ENCODE measurements at regions not wholly inside any gene's neighbourhood (a gene's known extent, or its start where the extent isn't known, plus 50 kb on each side); places are given as distances from the start of the nearest gene placed in this dataset.

DNA sequence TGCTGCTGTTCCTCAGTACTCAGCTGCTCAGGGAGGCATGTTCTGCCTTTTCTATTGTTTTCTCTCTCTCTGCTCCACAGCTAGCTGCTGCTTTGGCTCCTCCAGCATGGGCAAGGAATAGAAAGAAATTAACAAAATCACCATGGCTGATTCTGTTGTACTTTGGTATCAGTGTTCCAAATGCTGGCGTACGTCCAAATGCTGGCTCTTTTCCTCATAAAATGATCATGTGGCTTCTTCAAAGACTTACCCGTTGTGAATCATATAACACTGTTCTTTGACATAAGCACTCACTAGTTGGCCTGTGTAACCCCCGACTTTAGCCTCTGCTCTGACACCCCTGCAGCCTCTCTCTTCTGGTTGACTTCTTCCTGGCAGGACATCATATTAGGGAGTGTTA lies 547.6 kb downstream of the CPS1 start:
- Histone ChIP-seq H3K79me2 (ENCODE audit: insufficient read depth, low read length) (no peaks in the 10 kb centered on the region), H3K27me3 (ENCODE audit: control insufficient read depth in 2 of 2, insufficient read depth in 2 of 2, low read length in 2 of 2) (no peaks in the 10 kb centered on the region), H3K36me3 (replicated peaks in 1 of 2; ENCODE audit: control insufficient read depth in 1 of 2, insufficient read depth in 2 of 2, low read length in 2 of 2) (no peaks in the 10 kb centered on the region), H3K27ac (ENCODE audit: low read depth in 1 of 2, low read length in 2 of 2) (no peak overlapping the region), H3K9ac (ENCODE audit: insufficient read depth, low read length, poor library complexity, severe bottlenecking) (no peak overlapping the region), H2AFZ (ENCODE audit: insufficient read depth, low read depth, low read length, poor library complexity, severe bottlenecking) (no peak overlapping the region), H3K4me1 (ENCODE audit: control insufficient read depth in 1 of 2, insufficient read depth in 2 of 2, low read length in 2 of 2) (no peaks in the 10 kb centered on the region), H3K4me2 (replicated peaks; ENCODE audit: extremely low read depth, low read length, poor library complexity, severe bottlenecking) (no peak overlapping the region), H4K20me1 (ENCODE audit: insufficient read depth, low read length) (no peaks in the 10 kb centered on the region), H3K4me3 (replicated peaks in 1 of 3; ENCODE audit: low read depth in 2 of 3, low read length in 3 of 3) (no peak overlapping the region), H3K9me3 (replicated peaks in 1 of 2; ENCODE audit: control insufficient read depth in 1 of 2, insufficient read depth in 1 of 2, low read length in 2 of 2) (no peaks in the 10 kb centered on the region)
- 93% methylated on average over 3 of the region's 4 CpGs for WGBS (ENCODE audit: insufficient coverage)
- no peaks in the 10 kb centered on the region for H3K27me3 Mint-ChIP-seq (ENCODE audit: low read depth in 3 of 3)
- no peaks in the 10 kb centered on the region for H3K36me3 Mint-ChIP-seq
- no peaks in the 10 kb centered on the region for H3K4me1 Mint-ChIP-seq
- no peak for DNase-seq
- peaks cover 0 to 4% (median 0%) of the 10 kb centered on the region in 7 donors for H3K9me3 Mint-ChIP-seq
- TF ChIP-seq, protein P1, sequence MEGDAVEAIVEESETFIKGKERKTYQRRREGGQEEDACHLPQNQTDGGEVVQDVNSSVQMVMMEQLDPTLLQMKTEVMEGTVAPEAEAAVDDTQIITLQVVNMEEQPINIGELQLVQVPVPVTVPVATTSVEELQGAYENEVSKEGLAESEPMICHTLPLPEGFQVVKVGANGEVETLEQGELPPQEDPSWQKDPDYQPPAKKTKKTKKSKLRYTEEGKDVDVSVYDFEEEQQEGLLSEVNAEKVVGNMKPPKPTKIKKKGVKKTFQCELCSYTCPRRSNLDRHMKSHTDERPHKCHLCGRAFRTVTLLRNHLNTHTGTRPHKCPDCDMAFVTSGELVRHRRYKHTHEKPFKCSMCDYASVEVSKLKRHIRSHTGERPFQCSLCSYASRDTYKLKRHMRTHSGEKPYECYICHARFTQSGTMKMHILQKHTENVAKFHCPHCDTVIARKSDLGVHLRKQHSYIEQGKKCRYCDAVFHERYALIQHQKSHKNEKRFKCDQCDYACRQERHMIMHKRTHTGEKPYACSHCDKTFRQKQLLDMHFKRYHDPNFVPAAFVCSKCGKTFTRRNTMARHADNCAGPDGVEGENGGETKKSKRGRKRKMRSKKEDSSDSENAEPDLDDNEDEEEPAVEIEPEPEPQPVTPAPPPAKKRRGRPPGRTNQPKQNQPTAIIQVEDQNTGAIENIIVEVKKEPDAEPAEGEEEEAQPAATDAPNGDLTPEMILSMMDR (IDR thresholded peaks at IDR 0.05) = no peak
- no peak overlapping the region for H3K4me3 Mint-ChIP-seq
- H3K27ac Mint-ChIP-seq = no peak overlapping the region
- intact Hi-C loops (cut with micrococcal nuclease) = no loop called here

DNA sequence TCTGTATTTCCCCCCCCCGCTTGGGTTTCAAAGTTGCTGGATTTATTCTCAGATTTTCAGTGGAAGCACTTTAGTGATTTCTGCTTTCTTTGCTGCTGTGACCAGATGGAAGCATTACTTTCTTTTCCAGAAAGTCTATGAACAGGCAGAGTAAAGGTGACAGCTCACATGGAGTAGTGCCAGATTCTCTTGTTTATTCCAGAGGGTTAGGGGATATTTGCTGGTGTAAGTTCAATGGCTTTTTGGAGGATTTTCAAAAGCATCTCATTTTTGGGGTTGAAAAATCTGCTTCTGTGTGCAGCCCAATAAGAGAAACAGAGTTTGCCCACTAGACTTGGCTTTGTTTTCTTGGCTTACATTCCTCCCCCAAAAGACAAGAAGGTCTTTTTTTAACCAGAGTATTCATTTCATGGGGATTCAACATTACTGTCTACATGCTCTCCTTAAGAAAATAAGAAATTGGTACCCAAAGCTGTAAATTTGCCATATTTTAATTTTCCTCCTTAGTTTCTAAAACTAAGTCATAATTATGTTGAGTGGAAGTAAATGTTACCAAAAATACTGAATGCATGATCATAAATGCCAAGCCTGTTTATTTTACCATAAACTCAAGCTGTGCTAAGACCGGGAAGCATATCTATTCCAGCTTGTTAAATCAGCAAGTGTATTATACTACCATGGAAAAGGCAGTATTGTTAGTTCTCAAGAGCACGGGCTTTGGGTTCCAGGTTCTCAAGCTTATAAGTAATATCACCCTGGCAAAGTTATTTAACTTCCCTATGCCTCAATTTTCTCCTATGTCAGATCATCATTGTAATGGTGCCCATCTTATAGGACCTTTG lies 557.2 kb downstream of the CPS1 start:
- no peaks in the 10 kb centered on the region for H3K4me1 ChIP-seq (ENCODE audit: control insufficient read depth in 1 of 2, insufficient read depth in 2 of 2, low read length in 2 of 2)
- intact Hi-C loops (cut with micrococcal nuclease) = no loop called here
- no peaks in the 10 kb centered on the region for H3K36me3 ChIP-seq (replicated peaks in 1 of 2; ENCODE audit: control insufficient read depth in 1 of 2, insufficient read depth in 2 of 2, low read length in 2 of 2)
- H3K9ac ChIP-seq (ENCODE audit: insufficient read depth, low read length, poor library complexity, severe bottlenecking) = no peak overlapping the region
- Mint-ChIP-seq H3K27me3 (ENCODE audit: low read depth in 3 of 3) (no peaks in the 10 kb centered on the region), H3K9me3 (no peaks in the 10 kb centered on the region), H3K4me1 (no peaks in the 10 kb centered on the region), H3K27ac (no peak overlapping the region), H3K4me3 (no peak overlapping the region), H3K36me3 (no peaks in the 10 kb centered on the region)
- H3K4me2 ChIP-seq (replicated peaks; ENCODE audit: extremely low read depth, low read length, poor library complexity, severe bottlenecking) = no peak overlapping the region
- H3K4me3 ChIP-seq (replicated peaks in 1 of 3; ENCODE audit: low read depth in 2 of 3, low read length in 3 of 3) = no peak overlapping the region
- no peaks in the 10 kb centered on the region for H3K9me3 ChIP-seq (replicated peaks in 1 of 2; ENCODE audit: control insufficient read depth in 1 of 2, insufficient read depth in 1 of 2, low read length in 2 of 2)
- no peaks in the 10 kb centered on the region for H3K79me2 ChIP-seq (ENCODE audit: insufficient read depth, low read length)
- H3K27ac ChIP-seq (ENCODE audit: low read depth in 1 of 2, low read length in 2 of 2) = no peak overlapping the region
- no peaks in the 10 kb centered on the region for H3K27me3 ChIP-seq (ENCODE audit: control insufficient read depth in 2 of 2, insufficient read depth in 2 of 2, low read length in 2 of 2)
- H2AFZ ChIP-seq (ENCODE audit: insufficient read depth, low read depth, low read length, poor library complexity, severe bottlenecking) = no peak overlapping the region
- DNase-seq = no peak
- no peaks in the 10 kb centered on the region for H4K20me1 ChIP-seq (ENCODE audit: insufficient read depth, low read length)
- TF ChIP-seq, protein P1 (IDR thresholded peaks at IDR 0.05) = no peak
- WGBS (ENCODE audit: insufficient coverage) = 67% methylated on average over 1 of the region's 3 CpGs
